Esophagus squamous epithelium (tissue), 5 donors: ENCODE measurements at regions not wholly inside any gene's neighbourhood (a gene's known extent, or its start where the extent isn't known, plus 50 kb on each side); places are given as distances from the start of the nearest gene placed in this dataset.
A peak's percentile ranks its signal among the peaks of the same experiment; 100 is the strongest.

Experiments used
- DNase-seq: peaks from one replicate; lab custom pipeline; 2025; lab: John Stamatoyannopoulos, UW
- H3K27ac ChIP-seq, 4 donors: fragments of 200-600 bp; sonication (generic); one replicate each; pipeline ENCODE4 v1.5.1; 2016 to 2019; ENCODE audit warnings: mild to moderate bottlenecking in 1 of 4
- H3K27me3 ChIP-seq, 4 donors: fragments of 200-600 bp; sonication (generic); 1 replicate in 3 of 4; 2 replicates in 1 of 4; pipeline versions ENCODE4 v1.5.1 to v1.6.0; 2017 to 2021; ENCODE audit warnings: antibody characterized with exemption in 1 of 4
- H3K36me3 ChIP-seq, 3 donors: fragments of 200-600 bp; sonication (generic); one replicate each; pipeline ENCODE4 v1.5.1; 2016 to 2019
- H3K4me1 ChIP-seq, 3 donors: fragments of 200-600 bp; sonication (generic); one replicate each; pipeline ENCODE4 v1.5.1; 2017 to 2019
- H3K4me3 ChIP-seq, 4 donors: fragments of 200-600 bp; sonication (generic); 1 replicate in 3 of 4; 2 replicates in 1 of 4; pipeline ENCODE4 v1.5.1; 2016 to 2019; ENCODE audit warnings: mild to moderate bottlenecking in 2 of 4, moderate library complexity in 1 of 4
- H3K9me3 ChIP-seq, 3 donors: fragments of 200-600 bp; sonication (generic); one replicate each; pipeline ENCODE4 v1.5.1; 2016 to 2019
- CTCF ChIP-seq, 6 experiments: fragments of 450-650 bp in 4 of 6; fragments of 200-600 bp in 2 of 6; sonication (generic) in 2 of 6; IDR thresholded peaks; one replicate each; pipeline ENCODE4 v1.5.1; 2016 to 2019; ENCODE audit warnings: antibody characterized with exemption in 6 of 6, mild to moderate bottlenecking in 4 of 6, moderate library complexity in 4 of 6
- POLR2A ChIP-seq, 4 donors: fragments of 450-650 bp; IDR thresholded peaks; one replicate each; pipeline ENCODE4 v1.6.1; 2017; ENCODE audit warnings: antibody characterized with exemption in 4 of 4, mild to moderate bottlenecking in 4 of 4, moderate library complexity in 3 of 4
- WGBS, 2 donors: methylation state at CpG; one replicate each; pipeline ENCODE4 v1.1.5; 2018; 5-methylcytosine and 5-hydroxymethylcytosine counted together
- intact Hi-C: fragments of 100-400 bp; cut with DNase I; formaldehyde crosslinking; loops from one replicate; pipeline ENCODE4 v1.15.0; 2022
- donor health status: DM: yes; HTN: yes; CAD: no.

DNA sequence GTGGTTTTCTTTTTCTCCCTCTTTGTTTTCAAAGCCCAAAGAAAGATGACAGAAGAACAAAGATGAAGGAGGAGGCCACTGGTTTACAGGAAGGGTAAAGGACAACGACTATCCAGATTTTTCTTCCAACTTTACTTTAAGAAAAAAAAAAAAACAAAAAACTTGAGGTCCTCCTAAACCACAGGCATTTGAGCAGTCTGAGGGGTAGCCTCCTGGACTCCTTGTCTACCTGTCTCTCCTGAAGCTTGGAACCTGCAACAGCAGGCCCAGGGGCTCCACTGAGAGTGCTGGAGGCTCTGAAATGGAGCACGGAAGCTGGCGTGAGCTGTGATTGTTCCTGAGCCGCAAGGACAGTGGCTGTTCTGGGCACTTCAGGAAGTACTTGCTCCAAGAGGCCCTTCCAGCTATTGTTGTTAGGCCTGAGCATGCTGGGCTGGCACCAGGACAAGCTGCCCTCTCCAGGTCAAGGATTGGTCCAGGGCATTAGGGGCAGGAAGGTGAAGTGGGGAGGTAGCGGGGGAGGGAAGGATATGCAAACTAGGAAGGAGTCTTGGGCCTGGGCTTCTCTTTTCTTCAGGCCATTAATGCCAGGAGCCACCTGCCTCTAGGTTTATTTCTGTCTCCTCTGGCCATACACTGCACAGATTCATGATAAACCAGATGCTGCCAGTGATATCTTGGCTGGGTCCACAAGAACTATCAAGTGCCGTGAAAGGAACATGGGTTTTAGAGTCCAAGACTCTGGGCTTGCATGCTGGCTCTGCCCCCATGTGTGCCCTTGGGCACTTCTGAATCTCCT, 147.3 kb downstream of the CCDC34 start:
- H3K27me3 ChIP-seq = no peaks in the 10 kb centered on the region
- no peaks in the 10 kb centered on the region for H3K9me3 ChIP-seq
- peak overlapping the region; percentile 4 to 62 (median 38) for H3K27ac ChIP-seq
- TF ChIP-seq POLR2A (IDR thresholded peaks at IDR 0.05) = no peak
- no peak for TF ChIP-seq CTCF (IDR thresholded peaks at IDR 0.05)
- intact Hi-C loops = no loop called here
- peaks cover 14 to 84% (median 56%) of the 10 kb centered on the region in 3 donors for H3K4me1 ChIP-seq
- H3K36me3 ChIP-seq = no peaks in the 10 kb centered on the region
- WGBS, 2 donors = 53 to 56% methylated on average over 5 of the region's 6 CpGs
- no peak overlapping the region for H3K4me3 ChIP-seq
- DNase-seq = no peak

DNA sequence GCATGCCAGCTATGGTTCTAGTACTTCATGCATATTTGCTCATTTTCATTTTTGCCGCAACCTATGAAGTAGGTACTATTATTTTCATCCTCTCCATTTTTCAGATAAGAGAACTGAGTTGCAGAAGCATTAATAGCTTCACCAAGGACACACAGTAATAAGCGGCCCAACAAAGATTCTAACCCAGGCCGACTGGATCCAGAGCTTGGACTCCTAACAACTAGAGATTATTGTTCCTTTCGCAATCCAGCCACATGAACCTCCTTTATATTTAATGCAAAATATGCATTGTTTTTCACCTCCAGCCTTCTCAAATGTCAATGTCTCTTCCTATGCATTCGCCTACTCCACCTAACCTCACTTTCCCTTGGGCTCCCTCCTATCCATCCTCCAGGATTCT, 148.3 kb downstream of the CCDC34 start:
- no peak for TF ChIP-seq CTCF (IDR thresholded peaks at IDR 0.05)
- no peak for TF ChIP-seq POLR2A (IDR thresholded peaks at IDR 0.05)
- intact Hi-C loops = no loop called here
- Histone ChIP-seq H3K27me3 (no peaks in the 10 kb centered on the region), H3K4me3 (no peak overlapping the region), H3K4me1 (peaks cover 14 to 93% (median 61%) of the 10 kb centered on the region in 3 donors), H3K36me3 (no peaks in the 10 kb centered on the region), H3K27ac (peak overlapping the region in 1 of 4 donors; percentile 52), H3K9me3 (no peaks in the 10 kb centered on the region)
- 68 to 76% methylated on average over 5 of the region's 5 CpGs for WGBS, 2 donors
- no peak for DNase-seq

- no peak for DNase-seq
- Histone ChIP-seq H3K4me1 (peaks cover 14 to 95% (median 65%) of the 10 kb centered on the region in 3 donors), H3K27me3 (no peaks in the 10 kb centered on the region)
Observed at GRCh38 chr11:27213232-27213660, 149.8 kb downstream of the CCDC34 start.

DNA sequence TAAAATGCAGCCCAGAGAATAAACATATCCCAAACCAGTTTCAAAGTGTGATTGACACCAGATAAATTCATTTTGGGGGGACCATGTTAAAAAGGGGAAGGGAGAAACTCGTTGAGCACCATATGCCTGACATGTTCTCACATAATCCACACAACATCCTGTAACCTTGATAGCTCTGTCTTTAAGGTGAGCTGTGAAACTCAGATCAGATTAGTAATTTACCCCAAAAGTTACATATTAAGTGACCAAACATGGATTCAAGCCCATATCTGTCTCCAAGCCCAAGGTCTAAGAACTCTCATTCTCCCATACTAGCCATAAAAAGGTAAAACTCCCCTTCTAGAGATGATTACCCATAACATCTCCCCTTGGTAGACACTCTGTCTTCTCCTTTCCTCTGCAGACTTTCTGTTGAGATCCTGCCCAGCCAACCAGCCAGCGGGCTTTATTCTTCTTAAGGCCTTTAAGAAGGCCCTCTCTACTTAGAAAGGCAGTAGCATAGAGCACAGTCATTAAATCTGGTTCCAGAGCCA, 150.7 kb downstream of the CCDC34 start:
- no peaks in the 10 kb centered on the region for H3K9me3 ChIP-seq
- no peak for TF ChIP-seq POLR2A (IDR thresholded peaks at IDR 0.05)
- no peak for TF ChIP-seq CTCF (IDR thresholded peaks at IDR 0.05)
- 82 to 86% methylated on average over 2 of the region's 2 CpGs for WGBS, 2 donors
- H3K36me3 ChIP-seq = no peaks in the 10 kb centered on the region
- H3K4me1 ChIP-seq = peaks cover 14 to 86% (median 55%) of the 10 kb centered on the region in 3 donors
- H3K4me3 ChIP-seq = no peak overlapping the region
- intact Hi-C loops = no loop called here
- no peaks in the 10 kb centered on the region for H3K27me3 ChIP-seq
- no peak for DNase-seq
- peak overlapping the region; percentile 54 to 81 (median 70) for H3K27ac ChIP-seq

More at GRCh38 chr11:27213232-27213660, 149.8 kb downstream of the CCDC34 start:
- TF ChIP-seq CTCF (IDR thresholded peaks at IDR 0.05) (no peak), POLR2A (IDR thresholded peaks at IDR 0.05) (no peak)
- no peaks in the 10 kb centered on the region for H3K36me3 ChIP-seq
- H3K4me3 ChIP-seq = no peak overlapping the region
- H3K27ac ChIP-seq = peak overlapping the region; percentile 54 to 81 (median 70)
- no peaks in the 10 kb centered on the region for H3K9me3 ChIP-seq
- 11 to 13% methylated on average over 4 of the region's 4 CpGs for WGBS, 2 donors
- intact Hi-C loops = no loop called here
